GM18526 (cell line): ENCODE measurements at regions not wholly inside any gene's neighbourhood (a gene's known extent, or its start where the extent isn't known, plus 50 kb on each side); places are given as distances from the start of the nearest gene placed in this dataset.

ENCODE experiments used
- POLR2A ChIP-seq: IDR thresholded peaks from 3 replicates; pipeline ENCODE4 v1.6.1; 2011; ENCODE audit not compliant: insufficient read length; ENCODE audit errors: extremely low read depth

- no peak for TF ChIP-seq POLR2A
These were observed 114.5 kb downstream of the EDN1 start for GRCh38 chr6:12404651-12405050.

GRCh38 chr6:12408752-12409151, 118.6 kb downstream of the EDN1 start:
- no peak for TF ChIP-seq POLR2A

- no peak for TF ChIP-seq POLR2A
These were observed 120.8 kb downstream of the EDN1 start for GRCh38 chr6:12410946-12411345.

GRCh38 chr6:12414096-12414675, 124.0 kb downstream of the EDN1 start:
- no peak for TF ChIP-seq POLR2A

- no peak for TF ChIP-seq POLR2A
These were observed 125.9 kb downstream of the EDN1 start for GRCh38 chr6:12415980-12416598.

- TF ChIP-seq POLR2A: no peak
These were observed 127.0 kb downstream of the EDN1 start for GRCh38 chr6:12417191-12417590.

GRCh38 chr6:12418946-12419345, 128.8 kb downstream of the EDN1 start:
- no peak for TF ChIP-seq POLR2A

GRCh38 chr6:12419631-12420272, 129.6 kb downstream of the EDN1 start:
- no peak for TF ChIP-seq POLR2A

GRCh38 chr6:12420626-12421025, 130.5 kb downstream of the EDN1 start:
- no peak for TF ChIP-seq POLR2A

- TF ChIP-seq POLR2A: no peak
These were observed 131.4 kb downstream of the EDN1 start for GRCh38 chr6:12421596-12421995.

- no peak for TF ChIP-seq POLR2A
These were observed 132.7 kb downstream of the EDN1 start for GRCh38 chr6:12422848-12423247.

- no peak for TF ChIP-seq POLR2A
These were observed 133.7 kb downstream of the EDN1 start for GRCh38 chr6:12423832-12424231.

- TF ChIP-seq POLR2A: no peak
These were observed 136.0 kb downstream of the EDN1 start for GRCh38 chr6:12426121-12426520.

- no peak for TF ChIP-seq POLR2A
These were observed 140.9 kb downstream of the EDN1 start for GRCh38 chr6:12431023-12431422.

- TF ChIP-seq POLR2A: no peak
These were observed 146.1 kb downstream of the EDN1 start for GRCh38 chr6:12436224-12436623.

GRCh38 chr6:12436683-12437082, 146.5 kb downstream of the EDN1 start:
- no peak for TF ChIP-seq POLR2A

- TF ChIP-seq POLR2A: no peak
These were observed 149.1 kb downstream of the EDN1 start for GRCh38 chr6:12439296-12439695.

GRCh38 chr6:12440981-12441380, 150.8 kb downstream of the EDN1 start:
- no peak for TF ChIP-seq POLR2A
